Endothelial cell of umbilical vein (primary cell): ENCODE measurements at regions not wholly inside any gene's neighbourhood (a gene's known extent, or its start where the extent isn't known, plus 50 kb on each side); places are given as distances from the start of the nearest gene placed in this dataset.

ENCODE experiments used
- BruUV-seq: library from RNA; stranded (reverse); fragments of 400-500 nt; replicated peaks from 2 replicates; lab custom pipeline; 2021; lab: Mats Ljungman, UMichigan
- CTCF ChIA-PET: fragments of 300-600, 350-600 bp; sonication (Branson Sonifier 250); formaldehyde crosslinking; loops from one replicate; lab custom pipeline; 2021; ENCODE audit warnings: antibody characterized with exemption, inconsistent platforms; lab: Charles Lee
- POLR2A ChIA-PET: fragments of 300-600, 350-600 bp; sonication (Branson Sonifier 250); formaldehyde crosslinking; loops from one replicate; lab custom pipeline; 2021; ENCODE audit warnings: antibody characterized with exemption, inconsistent platforms; lab: Charles Lee
- DNase-seq: peaks from one replicate; pipeline ENCODE4 v3.0.0-alpha.2; 2011; ENCODE audit warnings: low read depth, low spot score
- FAIRE-seq: peaks from 2 replicates; lab custom pipeline; 2011; peaks lifted over from hg19 to GRCh38; lab: Jason Lieb, UNC
- H2AFZ ChIP-seq: 2 replicates; pipeline ENCODE4 v1.6.0; 2012; ENCODE audit warnings: low read depth, low read length, control low read depth, inconsistent platforms
- H3K27ac ChIP-seq: 2 replicates; pipeline ENCODE4 v1.5.1; 2011; ENCODE audit warnings: low read depth, mild to moderate bottlenecking, control low read depth, low read length, moderate library complexity; ENCODE audit not compliant: insufficient read depth
- H3K27me3 ChIP-seq, 2 experiments: 2 replicates each; pipeline versions ENCODE4 v1.6.0 to v1.6.1; 2011; ENCODE audit warnings: low read length in 2 of 2, mixed read lengths in 1 of 2; ENCODE audit not compliant: control insufficient read depth in 2 of 2, insufficient read depth in 2 of 2
- H3K36me3 ChIP-seq, 2 experiments: 2 replicates in 1 of 2; 3 replicates in 1 of 2; pipeline ENCODE4 v1.5.1; 2011; ENCODE audit warnings: low read length in 2 of 2, mild to moderate bottlenecking in 1 of 2, moderate library complexity in 1 of 2; ENCODE audit not compliant: control insufficient read depth in 2 of 2, insufficient read depth in 2 of 2; ENCODE audit errors: extremely low read depth in 1 of 2
- H3K4me1 ChIP-seq: 3 replicates; pipeline ENCODE4 v1.5.1; 2011; ENCODE audit warnings: mild to moderate bottlenecking, low read length; ENCODE audit not compliant: control insufficient read depth, insufficient read depth; ENCODE audit errors: extremely low read depth
- H3K4me2 ChIP-seq: 2 replicates; pipeline ENCODE4 v1.6.1; 2011; ENCODE audit warnings: low read length, control low read depth, mixed read lengths; ENCODE audit not compliant: insufficient read depth
- H3K4me3 ChIP-seq, 3 experiments: fragments of 200-600 bp in 1 of 3; sonication (generic), shearing (Covaris generic) in 1 of 3; replicated peaks in 1 of 3; 2 replicates each; pipeline ENCODE4 v1.5.1; 2011 to 2016; ENCODE audit warnings: control low read depth in 3 of 3, low read length in 3 of 3, mild to moderate bottlenecking in 2 of 3, inconsistent platforms in 1 of 3, low read depth in 1 of 3, moderate library complexity in 1 of 3; ENCODE audit not compliant: insufficient read depth in 1 of 3
- H3K79me2 ChIP-seq: 2 replicates; pipeline ENCODE4 v1.6.0; 2012; ENCODE audit warnings: low read length, inconsistent platforms; ENCODE audit not compliant: control insufficient read depth, insufficient read depth
- H3K9ac ChIP-seq: replicated peaks from 2 replicates; pipeline ENCODE3; 2011; ENCODE audit warnings: low read length, control low read depth; ENCODE audit not compliant: insufficient read depth; ENCODE audit errors: extremely low read depth
- H3K9me1 ChIP-seq: replicated peaks from 3 replicates; pipeline ENCODE4 v1.6.0; 2011; ENCODE audit warnings: mild to moderate bottlenecking, low read length; ENCODE audit not compliant: control insufficient read depth, insufficient read depth; ENCODE audit errors: extremely low read depth
- H3K9me3 ChIP-seq: replicated peaks from 2 replicates; pipeline ENCODE4 v1.5.1; 2012; ENCODE audit warnings: low read length, inconsistent platforms; ENCODE audit not compliant: control insufficient read depth, insufficient read depth
- H4K20me1 ChIP-seq: replicated peaks from 2 replicates; pipeline ENCODE3; 2011; ENCODE audit warnings: mild to moderate bottlenecking, low read length; ENCODE audit not compliant: control insufficient read depth, insufficient read depth; ENCODE audit errors: extremely low read depth
- CTCF ChIP-seq, 2 donors: IDR thresholded peaks; 1 replicate in 1 of 2; 2 replicates in 1 of 2; pipeline ENCODE4 v1.5.1; 2011; ENCODE audit warnings: low read length in 2 of 2, mild to moderate bottlenecking in 2 of 2, moderate library complexity in 2 of 2, control low read depth in 1 of 2, inconsistent platforms in 1 of 2, low read depth in 1 of 2; ENCODE audit not compliant: insufficient read depth in 1 of 2; ENCODE audit errors: extremely low read depth in 1 of 2
- EZH2 ChIP-seq: IDR thresholded peaks from 2 replicates; pipeline ENCODE4 v1.6.1; 2012; ENCODE audit warnings: borderline replicate concordance, low read depth, mild to moderate bottlenecking, moderate library complexity, low read length, inconsistent platforms; ENCODE audit not compliant: severe bottlenecking
- FOS ChIP-seq: IDR thresholded peaks from 2 replicates; pipeline ENCODE4 v1.6.1; 2011; ENCODE audit warnings: mild to moderate bottlenecking, low read length, moderate library complexity, borderline replicate concordance; ENCODE audit not compliant: insufficient read depth
- JUN ChIP-seq: IDR thresholded peaks from 2 replicates; pipeline ENCODE4 v1.6.1; 2011; ENCODE audit warnings: borderline replicate concordance, low read depth; ENCODE audit not compliant: insufficient read length, insufficient read depth
- MAX ChIP-seq: IDR thresholded peaks from 2 replicates; pipeline ENCODE4 v1.6.1; 2011; ENCODE audit not compliant: insufficient read depth, insufficient read length
- MYC ChIP-seq: IDR thresholded peaks from one replicate; pipeline ENCODE4 v1.6.1; 2011; ENCODE audit warnings: mild to moderate bottlenecking, low read depth, low read length
- POLR2A ChIP-seq: IDR thresholded peaks from 2 replicates; pipeline ENCODE4 v1.6.1; 2012; ENCODE audit warnings: low read depth, mild to moderate bottlenecking, control low read depth, low read length
- POLR2AphosphoS5 ChIP-seq: IDR thresholded peaks from 2 replicates; pipeline ENCODE4 v1.6.1; 2012; ENCODE audit warnings: low read depth, mild to moderate bottlenecking, control low read depth, low read length, moderate library complexity; ENCODE audit not compliant: insufficient read depth
- dilution Hi-C: fragments of 300-500 bp; cut with MboI; formaldehyde crosslinking; loops from one replicate; pipeline ENCODE4 v1.15.0; 2019; ENCODE audit warnings: low sequenced_read_pairs; ENCODE audit not compliant: extremely low pct_ligation_motif_present
- intact Hi-C: fragments of 100-400 bp; cut with micrococcal nuclease; formaldehyde crosslinking; loops from one replicate; pipeline ENCODE4 v1.10.0; 2022

- no peaks in the 10 kb centered on the region for H3K9me3 ChIP-seq
- TF ChIP-seq JUN: no peak
- no peak for TF ChIP-seq POLR2AphosphoS5
- TF ChIP-seq MYC: no peak
- TF ChIP-seq EZH2: no peak
- no peak for TF ChIP-seq POLR2A
- TF ChIP-seq FOS: no peak
- no peak for TF ChIP-seq MAX
- TF ChIP-seq CTCF (IDR thresholded peaks at IDR 0.05; ENCODE audit: extremely low read depth in 1 of 2, insufficient read depth in 1 of 2, low read depth in 1 of 2, low read length in 2 of 2): no peak
- dilution Hi-C loops: no loop called here
- no TSS peak for BruUV-seq
- H3K36me3 ChIP-seq: no peaks in the 10 kb centered on the region
- H2AFZ ChIP-seq: no peak overlapping the region
- no peak for FAIRE-seq
- no peak for DNase-seq
- H3K4me3 ChIP-seq: no peak overlapping the region
- intact Hi-C loops: no loop called here
- H4K20me1 ChIP-seq: no peaks in the 10 kb centered on the region
- H3K79me2 ChIP-seq: no peaks in the 10 kb centered on the region
- H3K4me2 ChIP-seq: no peak overlapping the region
- ChIA-PET POLR2A (no interaction called here), CTCF (no interaction called here)
- H3K27ac ChIP-seq: no peak overlapping the region
- no peak overlapping the region for H3K9ac ChIP-seq
- no peaks in the 10 kb centered on the region for H3K27me3 ChIP-seq
- H3K9me1 ChIP-seq: no peaks in the 10 kb centered on the region
- peaks cover 10% of the 10 kb centered on the region for H3K4me1 ChIP-seq
Observed at GRCh38 chr6:121929301-121929700, 470.2 kb upstream of the HSF2 start.
